K562 (cell line): ENCODE measurements at regions not wholly inside any gene's neighbourhood (a gene's known extent, or its start where the extent isn't known, plus 50 kb on each side); places are given as distances from the start of the nearest gene placed in this dataset.

Experiments
- CBX1 ChIP-seq: sonication (generic); IDR thresholded peaks from 2 replicates; pipeline ENCODE4 v1.6.1; 2016; ENCODE audit warnings: antibody characterized with exemption, low read depth, mild to moderate bottlenecking
- CTBP1 ChIP-seq: fragments of 450-650 bp; IDR thresholded peaks from 2 replicates; pipeline ENCODE4 v1.6.1; 2016; ENCODE audit warnings: borderline replicate concordance
- HLTF ChIP-seq: fragments of 450-650 bp; IDR thresholded peaks from 2 replicates; pipeline ENCODE4 v1.6.1; 2016
- RFX1 ChIP-seq: fragments of 450-650 bp; IDR thresholded peaks from 2 replicates; pipeline ENCODE4 v1.6.1; 2016; ENCODE audit warnings: mild to moderate bottlenecking, moderate library complexity
- ZBTB7A ChIP-seq: IDR thresholded peaks from 2 replicates; pipeline ENCODE4 v1.6.1; 2011; ENCODE audit warnings: low read depth, mild to moderate bottlenecking, low read length, moderate library complexity, borderline replicate concordance; ENCODE audit not compliant: control insufficient read depth
- ZNF124 ChIP-seq: sonication (generic); formaldehyde crosslinking; IDR thresholded peaks from 2 replicates; pipeline ENCODE4 v1.8.1; 2022; ENCODE audit warnings: missing genetic modification reagents
- TF ChIP-seq, protein P1 (sequence below): fragments of 200-800 bp; sonication (Bioruptor generic); IDR thresholded peaks from 2 replicates; pipeline ENCODE4 v1.6.1; 2016; ENCODE audit warnings: missing genetic modification characterization, missing compliant biosample characterization
- TF ChIP-seq, protein P2 (sequence below): fragments of 250-450 bp; sonication (Bioruptor Pico); IDR thresholded peaks from 2 replicates; pipeline ENCODE4 v1.5.0; 2020; ENCODE audit warnings: mild to moderate bottlenecking, borderline replicate concordance

DNA sequence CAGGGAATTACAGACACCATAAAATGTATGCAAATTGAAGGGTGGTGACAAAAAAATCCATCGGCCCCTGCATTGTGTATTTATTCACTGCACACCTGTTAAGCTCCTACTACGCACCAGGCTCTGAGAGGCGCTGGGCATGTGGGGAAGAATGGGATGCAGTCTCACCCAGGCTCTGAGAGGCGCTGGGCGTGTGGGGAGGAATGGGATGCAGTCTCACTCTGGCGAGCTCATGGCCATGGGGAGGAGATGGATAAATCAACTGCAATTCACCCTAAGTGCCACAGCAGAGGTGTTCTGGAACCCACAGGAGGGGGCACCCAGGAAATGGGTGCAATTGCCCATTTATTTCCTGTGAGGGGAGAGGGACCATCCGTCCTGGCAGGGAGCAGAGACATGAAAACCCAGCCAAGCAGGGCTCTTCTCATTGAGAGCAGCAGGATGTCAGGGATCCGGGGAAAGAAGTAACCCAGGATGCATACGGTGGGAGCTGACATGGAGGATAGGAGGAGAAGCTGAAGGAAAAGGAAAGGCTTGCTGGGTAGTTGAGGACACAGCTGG, 798.7 kb downstream of the TBC1D22A start (continued):
- TF ChIP-seq, protein P1, sequence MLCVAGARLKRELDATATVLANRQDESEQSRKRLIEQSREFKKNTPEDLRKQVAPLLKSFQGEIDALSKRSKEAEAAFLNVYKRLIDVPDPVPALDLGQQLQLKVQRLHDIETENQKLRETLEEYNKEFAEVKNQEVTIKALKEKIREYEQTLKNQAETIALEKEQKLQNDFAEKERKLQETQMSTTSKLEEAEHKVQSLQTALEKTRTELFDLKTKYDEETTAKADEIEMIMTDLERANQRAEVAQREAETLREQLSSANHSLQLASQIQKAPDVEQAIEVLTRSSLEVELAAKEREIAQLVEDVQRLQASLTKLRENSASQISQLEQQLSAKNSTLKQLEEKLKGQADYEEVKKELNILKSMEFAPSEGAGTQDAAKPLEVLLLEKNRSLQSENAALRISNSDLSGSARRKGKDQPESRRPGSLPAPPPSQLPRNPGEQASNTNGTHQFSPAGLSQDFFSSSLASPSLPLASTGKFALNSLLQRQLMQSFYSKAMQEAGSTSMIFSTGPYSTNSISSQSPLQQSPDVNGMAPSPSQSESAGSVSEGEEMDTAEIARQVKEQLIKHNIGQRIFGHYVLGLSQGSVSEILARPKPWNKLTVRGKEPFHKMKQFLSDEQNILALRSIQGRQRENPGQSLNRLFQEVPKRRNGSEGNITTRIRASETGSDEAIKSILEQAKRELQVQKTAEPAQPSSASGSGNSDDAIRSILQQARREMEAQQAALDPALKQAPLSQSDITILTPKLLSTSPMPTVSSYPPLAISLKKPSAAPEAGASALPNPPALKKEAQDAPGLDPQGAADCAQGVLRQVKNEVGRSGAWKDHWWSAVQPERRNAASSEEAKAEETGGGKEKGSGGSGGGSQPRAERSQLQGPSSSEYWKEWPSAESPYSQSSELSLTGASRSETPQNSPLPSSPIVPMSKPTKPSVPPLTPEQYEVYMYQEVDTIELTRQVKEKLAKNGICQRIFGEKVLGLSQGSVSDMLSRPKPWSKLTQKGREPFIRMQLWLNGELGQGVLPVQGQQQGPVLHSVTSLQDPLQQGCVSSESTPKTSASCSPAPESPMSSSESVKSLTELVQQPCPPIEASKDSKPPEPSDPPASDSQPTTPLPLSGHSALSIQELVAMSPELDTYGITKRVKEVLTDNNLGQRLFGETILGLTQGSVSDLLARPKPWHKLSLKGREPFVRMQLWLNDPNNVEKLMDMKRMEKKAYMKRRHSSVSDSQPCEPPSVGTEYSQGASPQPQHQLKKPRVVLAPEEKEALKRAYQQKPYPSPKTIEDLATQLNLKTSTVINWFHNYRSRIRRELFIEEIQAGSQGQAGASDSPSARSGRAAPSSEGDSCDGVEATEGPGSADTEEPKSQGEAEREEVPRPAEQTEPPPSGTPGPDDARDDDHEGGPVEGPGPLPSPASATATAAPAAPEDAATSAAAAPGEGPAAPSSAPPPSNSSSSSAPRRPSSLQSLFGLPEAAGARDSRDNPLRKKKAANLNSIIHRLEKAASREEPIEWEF = no peak
- TF ChIP-seq CBX1 = no peak
- TF ChIP-seq, protein P2, sequence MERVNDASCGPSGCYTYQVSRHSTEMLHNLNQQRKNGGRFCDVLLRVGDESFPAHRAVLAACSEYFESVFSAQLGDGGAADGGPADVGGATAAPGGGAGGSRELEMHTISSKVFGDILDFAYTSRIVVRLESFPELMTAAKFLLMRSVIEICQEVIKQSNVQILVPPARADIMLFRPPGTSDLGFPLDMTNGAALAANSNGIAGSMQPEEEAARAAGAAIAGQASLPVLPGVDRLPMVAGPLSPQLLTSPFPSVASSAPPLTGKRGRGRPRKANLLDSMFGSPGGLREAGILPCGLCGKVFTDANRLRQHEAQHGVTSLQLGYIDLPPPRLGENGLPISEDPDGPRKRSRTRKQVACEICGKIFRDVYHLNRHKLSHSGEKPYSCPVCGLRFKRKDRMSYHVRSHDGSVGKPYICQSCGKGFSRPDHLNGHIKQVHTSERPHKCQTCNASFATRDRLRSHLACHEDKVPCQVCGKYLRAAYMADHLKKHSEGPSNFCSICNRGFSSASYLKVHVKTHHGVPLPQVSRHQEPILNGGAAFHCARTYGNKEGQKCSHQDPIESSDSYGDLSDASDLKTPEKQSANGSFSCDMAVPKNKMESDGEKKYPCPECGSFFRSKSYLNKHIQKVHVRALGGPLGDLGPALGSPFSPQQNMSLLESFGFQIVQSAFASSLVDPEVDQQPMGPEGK (CRISPR knock-in tag) = no peak
- no peak for TF ChIP-seq ZBTB7A
- TF ChIP-seq ZNF124 (CRISPR knock-in tag) = no peak
- TF ChIP-seq CTBP1 = no peak
- no peak for TF ChIP-seq RFX1
- no peak for TF ChIP-seq HLTF
